ENCODE measurements at regions not wholly inside any gene's neighbourhood (a gene's known extent, or its start where the extent isn't known, plus 50 kb on each side); places are given as distances from the start of the nearest gene placed in this dataset.

- no peak overlapping the region for H3K9ac ChIP-seq (ENCODE audit: low read length)
- no peaks in the 10 kb centered on the region for H3K79me2 ChIP-seq (ENCODE audit: insufficient read depth, low read length)
- no peak overlapping the region for H3K27ac ChIP-seq (ENCODE audit: low read depth, low read length)
- Mint-ChIP-seq H3K27me3 (ENCODE audit: low read depth, unreplicated experiment) (no peaks in the 10 kb centered on the region), H3K36me3 (ENCODE audit: low read depth, unreplicated experiment) (no peaks in the 10 kb centered on the region), H3K4me1 (ENCODE audit: low read depth, unreplicated experiment) (peaks cover 8% of the 10 kb centered on the region), H3K4me3 (ENCODE audit: unreplicated experiment) (no peak overlapping the region), H3K27ac (ENCODE audit: unreplicated experiment) (no peak overlapping the region), H3K9me3 (ENCODE audit: unreplicated experiment) (peaks cover 5% of the 10 kb centered on the region)
- H3K4me2 ChIP-seq (ENCODE audit: low read length): no peak overlapping the region
- H3K4me1 ChIP-seq (ENCODE audit: insufficient read depth, low read length): no peaks in the 10 kb centered on the region
- H3K36me3 ChIP-seq (ENCODE audit: insufficient read depth, low read length): no peaks in the 10 kb centered on the region
- DNase-seq (ENCODE audit: low read depth): no peak
- FAIRE-seq: no peak
- no peaks in the 10 kb centered on the region for H4K20me1 ChIP-seq (ENCODE audit: insufficient read depth, low read length)
- H3K9me3 ChIP-seq (ENCODE audit: insufficient read depth, low read depth, low read length): no peaks in the 10 kb centered on the region
- no peak overlapping the region for H3K4me3 ChIP-seq (ENCODE audit: insufficient read depth, low read depth, low read length)
- no peak for TF ChIP-seq EZH2 (IDR thresholded peaks at IDR 0.05; ENCODE audit: insufficient read depth, low read length)
- TF ChIP-seq CTCF (IDR thresholded peaks at IDR 0.05; ENCODE audit: insufficient read depth, low read depth, low read length): no peak
- H2AFZ ChIP-seq (ENCODE audit: low read depth, low read length): no peak overlapping the region
- H3K27me3 ChIP-seq (ENCODE audit: insufficient read depth, low read length): no peaks in the 10 kb centered on the region
These were observed 211.3 kb upstream of the INTU start for GRCh38 chr4:127421437-127421836.

- Histone ChIP-seq H2AFZ (ENCODE audit: low read depth, low read length) (no peak overlapping the region), H3K36me3 (ENCODE audit: insufficient read depth, low read length) (no peaks in the 10 kb centered on the region), H3K9ac (ENCODE audit: low read length) (no peak overlapping the region), H3K79me2 (ENCODE audit: insufficient read depth, low read length) (no peaks in the 10 kb centered on the region), H3K4me3 (ENCODE audit: insufficient read depth, low read depth, low read length) (no peak overlapping the region), H3K9me3 (ENCODE audit: insufficient read depth, low read depth, low read length) (no peaks in the 10 kb centered on the region), H3K27ac (ENCODE audit: low read depth, low read length) (no peak overlapping the region), H3K4me1 (ENCODE audit: insufficient read depth, low read length) (no peaks in the 10 kb centered on the region), H3K4me2 (ENCODE audit: low read length) (no peak overlapping the region), H4K20me1 (ENCODE audit: insufficient read depth, low read length) (no peaks in the 10 kb centered on the region), H3K27me3 (ENCODE audit: insufficient read depth, low read length) (no peaks in the 10 kb centered on the region)
- H3K27ac Mint-ChIP-seq (ENCODE audit: unreplicated experiment): no peak overlapping the region
- H3K27me3 Mint-ChIP-seq (ENCODE audit: low read depth, unreplicated experiment): no peaks in the 10 kb centered on the region
- FAIRE-seq (no peak), DNase-seq (ENCODE audit: low read depth) (no peak)
- TF ChIP-seq EZH2 (IDR thresholded peaks at IDR 0.05; ENCODE audit: insufficient read depth, low read length) (no peak), CTCF (IDR thresholded peaks at IDR 0.05; ENCODE audit: insufficient read depth, low read depth, low read length) (no peak)
- H3K4me3 Mint-ChIP-seq (ENCODE audit: unreplicated experiment): no peak overlapping the region
- H3K4me1 Mint-ChIP-seq (ENCODE audit: low read depth, unreplicated experiment): peaks cover 3% of the 10 kb centered on the region
- H3K9me3 Mint-ChIP-seq (ENCODE audit: unreplicated experiment): peaks cover 7% of the 10 kb centered on the region
- H3K36me3 Mint-ChIP-seq (ENCODE audit: low read depth, unreplicated experiment): no peaks in the 10 kb centered on the region
These were observed 207.4 kb upstream of the INTU start for GRCh38 chr4:127425202-127425845.

GRCh38 chr4:127425851-127426250 lies 206.9 kb upstream of the INTU start:
- no peaks in the 10 kb centered on the region for H3K36me3 Mint-ChIP-seq (ENCODE audit: low read depth, unreplicated experiment)
- H3K4me1 ChIP-seq (ENCODE audit: insufficient read depth, low read length): no peaks in the 10 kb centered on the region
- DNase-seq (ENCODE audit: low read depth): no peak
- H3K9me3 ChIP-seq (ENCODE audit: insufficient read depth, low read depth, low read length): no peaks in the 10 kb centered on the region
- H3K9ac ChIP-seq (ENCODE audit: low read length): no peak overlapping the region
- peaks cover 3% of the 10 kb centered on the region for H3K4me1 Mint-ChIP-seq (ENCODE audit: low read depth, unreplicated experiment)
- H4K20me1 ChIP-seq (ENCODE audit: insufficient read depth, low read length): no peaks in the 10 kb centered on the region
- H3K4me3 Mint-ChIP-seq (ENCODE audit: unreplicated experiment): no peak overlapping the region
- peaks cover 7% of the 10 kb centered on the region for H3K9me3 Mint-ChIP-seq (ENCODE audit: unreplicated experiment)
- H3K27ac Mint-ChIP-seq (ENCODE audit: unreplicated experiment): no peak overlapping the region
- no peaks in the 10 kb centered on the region for H3K36me3 ChIP-seq (ENCODE audit: insufficient read depth, low read length)
- FAIRE-seq: no peak
- H3K27me3 ChIP-seq (ENCODE audit: insufficient read depth, low read length): no peaks in the 10 kb centered on the region
- no peaks in the 10 kb centered on the region for H3K27me3 Mint-ChIP-seq (ENCODE audit: low read depth, unreplicated experiment)
- TF ChIP-seq EZH2 (IDR thresholded peaks at IDR 0.05; ENCODE audit: insufficient read depth, low read length) (no peak), CTCF (IDR thresholded peaks at IDR 0.05; ENCODE audit: insufficient read depth, low read depth, low read length) (no peak)
- no peak overlapping the region for H3K27ac ChIP-seq (ENCODE audit: low read depth, low read length)
- H3K4me2 ChIP-seq (ENCODE audit: low read length): no peak overlapping the region
- no peak overlapping the region for H2AFZ ChIP-seq (ENCODE audit: low read depth, low read length)
- H3K4me3 ChIP-seq (ENCODE audit: insufficient read depth, low read depth, low read length): no peak overlapping the region
- no peaks in the 10 kb centered on the region for H3K79me2 ChIP-seq (ENCODE audit: insufficient read depth, low read length)
